ENCODE measurements at regions not wholly inside any gene's neighbourhood (a gene's known extent, or its start where the extent isn't known, plus 50 kb on each side); places are given as distances from the start of the nearest gene placed in this dataset.

GRCh38 chr1:175893192-175893591 lies 149.8 kb upstream of the TNR start:
- in situ Hi-C loops (cut with MboI) = no loop called here
- H3K9me3 ChIP-seq (replicated peaks; ENCODE audit: control insufficient read depth, insufficient read depth, low read length) = no peaks in the 10 kb centered on the region
- H3K9ac ChIP-seq (ENCODE audit: control insufficient read depth, insufficient read depth, low read length) = no peak overlapping the region
- CTCF ChIA-PET = no interaction called here
- H3K27me3 ChIP-seq (replicated peaks in 1 of 2; ENCODE audit: control insufficient read depth in 2 of 2, insufficient read depth in 2 of 2, low read length in 1 of 2) = no peaks in the 10 kb centered on the region
- DNase-seq (ENCODE audit: low read depth, low spot score) (no peak), FAIRE-seq (no peak), ATAC-seq (no peak)
- H4K20me1 ChIP-seq (ENCODE audit: control insufficient read depth, insufficient read depth) = no peaks in the 10 kb centered on the region
- no peak overlapping the region for H3K4me3 ChIP-seq
- no peak overlapping the region for H2AFZ ChIP-seq (ENCODE audit: control insufficient read depth, low read depth, low read length)
- no peak overlapping the region for H3K4me2 ChIP-seq (ENCODE audit: control insufficient read depth, insufficient read depth)
- SMC1A ChIA-PET (ENCODE audit: uncharacterized antibody, unreplicated experiment) = no interaction called here
- H3K79me2 ChIP-seq (ENCODE audit: control insufficient read depth, insufficient read depth, low read length) = no peaks in the 10 kb centered on the region
- 52% methylated on average over 3 of the region's 3 CpGs for WGBS (ENCODE audit: insufficient coverage, insufficient replicate concordance, low lambda C conversion rate, missing lambda C conversion rate)
- no TSS peak for BruUV-seq (replicated peaks)
- H3K36me3 ChIP-seq (ENCODE audit: control insufficient read depth in 2 of 2, insufficient read depth in 2 of 2, low read length in 1 of 2) = no peaks in the 10 kb centered on the region; a peak in 1 of 4 replicates
- intact Hi-C loops (cut with micrococcal nuclease; ENCODE audit: unreplicated experiment) = no loop called here
- POLR2A ChIA-PET = no interaction called here
- H3K27ac ChIP-seq (ENCODE audit: control insufficient read depth, insufficient read depth) = no peak overlapping the region
- TF ChIP-seq, protein P1, sequence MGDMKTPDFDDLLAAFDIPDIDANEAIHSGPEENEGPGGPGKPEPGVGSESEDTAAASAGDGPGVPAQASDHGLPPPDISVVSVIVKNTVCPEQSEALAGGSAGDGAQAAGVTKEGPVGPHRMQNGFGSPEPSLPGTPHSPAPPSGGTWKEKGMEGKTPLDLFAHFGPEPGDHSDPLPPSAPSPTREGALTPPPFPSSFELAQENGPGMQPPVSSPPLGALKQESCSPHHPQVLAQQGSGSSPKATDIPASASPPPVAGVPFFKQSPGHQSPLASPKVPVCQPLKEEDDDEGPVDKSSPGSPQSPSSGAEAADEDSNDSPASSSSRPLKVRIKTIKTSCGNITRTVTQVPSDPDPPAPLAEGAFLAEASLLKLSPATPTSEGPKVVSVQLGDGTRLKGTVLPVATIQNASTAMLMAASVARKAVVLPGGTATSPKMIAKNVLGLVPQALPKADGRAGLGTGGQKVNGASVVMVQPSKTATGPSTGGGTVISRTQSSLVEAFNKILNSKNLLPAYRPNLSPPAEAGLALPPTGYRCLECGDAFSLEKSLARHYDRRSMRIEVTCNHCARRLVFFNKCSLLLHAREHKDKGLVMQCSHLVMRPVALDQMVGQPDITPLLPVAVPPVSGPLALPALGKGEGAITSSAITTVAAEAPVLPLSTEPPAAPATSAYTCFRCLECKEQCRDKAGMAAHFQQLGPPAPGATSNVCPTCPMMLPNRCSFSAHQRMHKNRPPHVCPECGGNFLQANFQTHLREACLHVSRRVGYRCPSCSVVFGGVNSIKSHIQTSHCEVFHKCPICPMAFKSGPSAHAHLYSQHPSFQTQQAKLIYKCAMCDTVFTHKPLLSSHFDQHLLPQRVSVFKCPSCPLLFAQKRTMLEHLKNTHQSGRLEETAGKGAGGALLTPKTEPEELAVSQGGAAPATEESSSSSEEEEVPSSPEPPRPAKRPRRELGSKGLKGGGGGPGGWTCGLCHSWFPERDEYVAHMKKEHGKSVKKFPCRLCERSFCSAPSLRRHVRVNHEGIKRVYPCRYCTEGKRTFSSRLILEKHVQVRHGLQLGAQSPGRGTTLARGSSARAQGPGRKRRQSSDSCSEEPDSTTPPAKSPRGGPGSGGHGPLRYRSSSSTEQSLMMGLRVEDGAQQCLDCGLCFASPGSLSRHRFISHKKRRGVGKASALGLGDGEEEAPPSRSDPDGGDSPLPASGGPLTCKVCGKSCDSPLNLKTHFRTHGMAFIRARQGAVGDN (IDR thresholded peaks at IDR 0.05) = no peak
- TF ChIP-seq, protein P2, sequence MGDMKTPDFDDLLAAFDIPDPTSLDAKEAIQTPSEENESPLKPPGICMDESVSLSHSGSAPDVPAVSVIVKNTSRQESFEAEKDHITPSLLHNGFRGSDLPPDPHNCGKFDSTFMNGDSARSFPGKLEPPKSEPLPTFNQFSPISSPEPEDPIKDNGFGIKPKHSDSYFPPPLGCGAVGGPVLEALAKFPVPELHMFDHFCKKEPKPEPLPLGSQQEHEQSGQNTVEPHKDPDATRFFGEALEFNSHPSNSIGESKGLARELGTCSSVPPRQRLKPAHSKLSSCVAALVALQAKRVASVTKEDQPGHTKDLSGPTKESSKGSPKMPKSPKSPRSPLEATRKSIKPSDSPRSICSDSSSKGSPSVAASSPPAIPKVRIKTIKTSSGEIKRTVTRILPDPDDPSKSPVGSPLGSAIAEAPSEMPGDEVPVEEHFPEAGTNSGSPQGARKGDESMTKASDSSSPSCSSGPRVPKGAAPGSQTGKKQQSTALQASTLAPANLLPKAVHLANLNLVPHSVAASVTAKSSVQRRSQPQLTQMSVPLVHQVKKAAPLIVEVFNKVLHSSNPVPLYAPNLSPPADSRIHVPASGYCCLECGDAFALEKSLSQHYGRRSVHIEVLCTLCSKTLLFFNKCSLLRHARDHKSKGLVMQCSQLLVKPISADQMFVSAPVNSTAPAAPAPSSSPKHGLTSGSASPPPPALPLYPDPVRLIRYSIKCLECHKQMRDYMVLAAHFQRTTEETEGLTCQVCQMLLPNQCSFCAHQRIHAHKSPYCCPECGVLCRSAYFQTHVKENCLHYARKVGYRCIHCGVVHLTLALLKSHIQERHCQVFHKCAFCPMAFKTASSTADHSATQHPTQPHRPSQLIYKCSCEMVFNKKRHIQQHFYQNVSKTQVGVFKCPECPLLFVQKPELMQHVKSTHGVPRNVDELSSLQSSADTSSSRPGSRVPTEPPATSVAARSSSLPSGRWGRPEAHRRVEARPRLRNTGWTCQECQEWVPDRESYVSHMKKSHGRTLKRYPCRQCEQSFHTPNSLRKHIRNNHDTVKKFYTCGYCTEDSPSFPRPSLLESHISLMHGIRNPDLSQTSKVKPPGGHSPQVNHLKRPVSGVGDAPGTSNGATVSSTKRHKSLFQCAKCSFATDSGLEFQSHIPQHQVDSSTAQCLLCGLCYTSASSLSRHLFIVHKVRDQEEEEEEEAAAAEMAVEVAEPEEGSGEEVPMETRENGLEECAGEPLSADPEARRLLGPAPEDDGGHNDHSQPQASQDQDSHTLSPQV (IDR thresholded peaks at IDR 0.05) = no peak
- H3K4me1 ChIP-seq (ENCODE audit: control insufficient read depth, insufficient read depth, low read length) = no peaks in the 10 kb centered on the region
- RAD21 ChIA-PET (ENCODE audit: unreplicated experiment) = no interaction called here
